Esophagus mucosa (tissue), 1 donor: ENCODE measurements at regions not wholly inside any gene's neighbourhood (a gene's known extent, or its start where the extent isn't known, plus 50 kb on each side); places are given as distances from the start of the nearest gene placed in this dataset.
"Not testable (repeated sequence)": the region's sequence is repeated elsewhere in the genome, so short reads cannot be mapped to it uniquely, and the experiment has no call there.

Experiments
- ATAC-seq: fragments of 200-7000 bp; cut with Tn5 transposase; one replicate; pipeline ENCODE4 v1.9.1; 2020
- donor health status: DM: yes; HTN: yes; CAD: no.

DNA sequence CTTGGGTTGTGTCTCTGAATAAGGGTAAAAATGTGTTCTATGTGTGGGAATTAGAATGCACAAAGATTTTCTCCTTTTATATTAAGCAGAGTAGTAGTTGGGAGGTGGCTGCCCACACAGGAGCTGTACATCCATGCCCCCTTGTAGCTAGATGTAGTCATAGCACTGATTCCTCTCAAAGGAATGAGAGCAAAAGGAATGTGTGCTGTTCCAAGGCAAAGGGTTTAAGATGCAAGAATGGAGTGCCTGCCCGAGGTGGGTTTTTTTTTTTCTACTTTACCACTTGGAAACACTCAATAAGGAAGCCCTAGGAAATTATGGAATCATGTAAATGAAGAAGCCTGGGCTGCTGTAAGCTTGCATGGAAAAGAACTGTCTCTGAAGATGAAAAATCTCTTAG lies 2183.2 kb upstream of the AGA start:
- no peak for ATAC-seq

- ATAC-seq = no peak
Measured at GRCh38 chr4:179626687-179627086, 2184.4 kb upstream of the AGA start.

DNA sequence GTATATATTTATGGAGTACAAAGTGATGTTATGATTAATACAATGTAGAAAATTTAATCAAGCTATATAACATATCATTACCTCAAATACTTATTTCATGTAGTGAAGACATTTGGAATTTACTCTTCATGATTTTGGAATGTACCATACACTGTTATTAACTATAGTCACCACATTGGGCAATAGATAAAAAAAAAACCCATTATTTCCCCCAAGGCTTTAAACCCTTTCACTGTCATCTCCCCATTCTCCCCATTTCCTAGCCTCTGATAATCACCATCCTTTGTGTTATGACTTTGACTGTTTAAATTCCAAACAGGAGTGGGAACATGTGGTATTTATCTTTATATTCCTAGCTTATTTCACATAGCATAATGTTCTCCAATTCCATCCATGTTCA lies 2189.1 kb upstream of the AGA start:
- ATAC-seq = no peak

- no peak for ATAC-seq
Measured at GRCh38 chr4:179634862-179635261, 2192.6 kb upstream of the AGA start.

- no peak for ATAC-seq
Measured at GRCh38 chr4:179662522-179662921, 2220.3 kb upstream of the AGA start.

GRCh38 chr4:179663641-179664429 lies 2221.6 kb upstream of the AGA start:
- ATAC-seq = no peak

- no peak for ATAC-seq
Measured at GRCh38 chr4:179664430-179665027, 2222.3 kb upstream of the AGA start.

DNA sequence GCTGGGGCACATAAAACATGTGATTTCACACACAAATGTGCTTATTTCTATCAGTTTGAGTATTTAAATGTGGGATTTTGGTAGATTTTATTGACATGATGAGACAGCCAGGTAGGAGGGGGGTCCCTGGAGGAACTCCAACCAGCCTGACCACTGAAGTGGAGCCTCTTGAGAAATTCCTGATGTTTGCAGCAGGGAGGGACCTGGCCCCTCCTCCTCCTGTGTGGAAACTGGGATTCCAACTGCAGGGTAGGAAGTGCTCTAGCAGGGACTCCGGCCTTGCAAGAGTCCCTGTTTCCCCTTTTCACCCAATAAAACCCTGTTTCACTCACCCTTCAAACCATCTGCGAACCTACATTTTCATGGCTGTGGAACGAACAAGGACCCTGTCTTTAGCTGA lies 2224.0 kb upstream of the AGA start:
- no peak for ATAC-seq

GRCh38 chr4:179671609-179672008 lies 2229.4 kb upstream of the AGA start:
- ATAC-seq = no peak

DNA sequence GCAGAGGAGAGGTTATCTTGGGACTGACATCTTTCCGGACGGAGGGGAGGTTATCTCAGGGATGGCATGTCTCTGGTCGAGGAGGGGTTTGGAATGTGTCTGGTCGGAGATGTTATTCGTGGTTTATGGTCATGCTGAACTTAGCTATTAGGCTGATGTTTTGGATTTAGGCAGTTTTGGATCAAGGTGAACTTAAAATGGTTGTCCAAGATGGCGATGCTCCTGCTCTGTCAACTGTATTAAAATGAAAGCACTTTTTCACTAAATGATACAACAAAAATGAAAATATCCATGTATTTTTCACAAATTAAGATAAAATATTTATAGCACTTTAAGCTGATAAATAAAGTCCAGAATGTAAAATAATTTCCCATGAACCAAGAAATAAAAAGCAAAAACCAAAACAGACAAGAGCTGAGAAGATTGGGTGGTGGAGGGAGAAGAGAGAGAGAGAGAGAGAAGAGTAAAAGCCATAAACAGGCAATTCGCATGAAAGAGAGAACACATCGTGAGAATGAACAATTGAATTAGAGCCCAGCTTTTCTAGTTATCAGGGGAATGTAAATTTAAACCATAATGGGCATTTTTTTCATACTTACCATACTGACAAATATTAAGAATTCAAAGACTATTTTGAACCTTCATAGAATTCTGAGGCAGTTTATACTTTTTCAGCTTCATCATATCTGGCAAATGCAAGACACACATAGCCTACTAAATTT lies 2236.0 kb upstream of the AGA start:
- no peak for ATAC-seq

DNA sequence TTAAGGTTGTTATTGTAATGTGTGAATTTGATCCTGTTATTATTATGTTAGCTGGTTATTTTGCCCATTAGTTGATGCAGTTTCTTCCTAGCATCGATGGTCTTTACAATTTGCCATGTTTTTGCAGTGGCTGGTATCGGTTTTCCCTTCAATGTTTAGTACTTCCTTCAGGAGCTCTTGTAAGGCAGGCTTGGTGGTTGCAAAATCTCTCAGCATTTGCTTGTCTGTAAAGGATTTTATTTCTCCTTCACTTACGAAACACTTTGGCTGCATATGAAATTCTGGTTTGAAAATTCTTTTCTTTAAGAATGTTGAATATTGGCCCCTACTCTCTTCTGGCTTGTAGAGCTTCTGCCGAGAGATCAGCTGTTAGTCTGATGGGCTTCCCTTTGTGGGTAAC lies 2241.4 kb upstream of the AGA start:
- ATAC-seq = not testable (repeated sequence)

DNA sequence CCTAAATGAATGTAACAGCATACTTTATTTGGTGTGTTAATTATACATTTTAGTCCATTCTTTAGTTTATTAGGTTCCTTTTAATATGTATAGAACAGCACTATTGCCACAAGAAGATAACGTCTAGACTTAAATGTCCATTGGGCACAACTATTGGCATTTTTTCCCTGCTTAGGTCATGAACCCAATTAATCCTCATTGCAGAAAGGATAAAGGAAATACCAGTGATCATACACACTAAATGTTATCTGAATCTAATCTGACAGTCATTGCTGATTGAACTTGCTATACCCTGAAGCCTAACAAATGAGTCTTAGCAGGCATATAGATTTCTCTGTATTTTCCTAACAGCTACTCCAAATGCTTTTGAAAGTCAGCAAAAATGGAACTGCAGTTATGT lies 2250.0 kb upstream of the AGA start:
- ATAC-seq = no peak

DNA sequence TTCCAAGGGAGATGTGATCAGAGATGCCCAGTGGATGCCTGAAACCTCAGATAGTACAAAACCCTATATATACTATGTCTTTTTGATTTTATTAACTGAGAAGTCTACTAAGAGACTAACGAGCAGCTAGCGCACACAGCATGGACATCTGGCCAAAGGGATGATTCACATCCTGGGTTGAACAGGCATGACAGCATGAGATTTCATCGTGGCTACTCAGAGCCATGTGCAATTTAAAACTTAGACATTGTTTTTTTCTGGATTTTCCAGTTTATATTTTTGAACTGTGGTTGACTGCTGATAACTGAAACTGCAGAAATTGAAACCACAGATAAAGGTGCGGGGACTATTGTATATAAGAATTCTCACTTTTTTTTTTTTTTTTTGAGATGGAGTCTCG lies 2252.9 kb upstream of the AGA start:
- no peak for ATAC-seq

DNA sequence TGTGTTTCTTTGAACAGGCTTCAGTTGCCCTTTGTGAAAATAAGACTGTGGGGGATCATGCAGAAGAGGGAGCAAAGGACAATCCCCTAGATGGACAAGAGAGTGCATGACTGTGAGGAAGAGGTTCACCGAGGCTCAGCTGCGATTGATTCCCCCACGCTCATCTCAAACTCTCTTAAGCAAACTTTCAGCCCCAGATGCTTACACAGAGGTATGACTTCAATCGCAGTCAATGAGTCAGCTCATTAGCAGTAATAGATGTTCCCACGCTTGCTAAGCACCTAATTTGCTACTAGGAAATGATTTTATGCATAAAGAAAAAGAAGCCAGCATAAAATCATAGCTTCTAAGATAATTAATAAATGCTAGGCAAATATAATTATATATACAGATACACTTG lies 2256.1 kb upstream of the AGA start:
- no peak for ATAC-seq

DNA sequence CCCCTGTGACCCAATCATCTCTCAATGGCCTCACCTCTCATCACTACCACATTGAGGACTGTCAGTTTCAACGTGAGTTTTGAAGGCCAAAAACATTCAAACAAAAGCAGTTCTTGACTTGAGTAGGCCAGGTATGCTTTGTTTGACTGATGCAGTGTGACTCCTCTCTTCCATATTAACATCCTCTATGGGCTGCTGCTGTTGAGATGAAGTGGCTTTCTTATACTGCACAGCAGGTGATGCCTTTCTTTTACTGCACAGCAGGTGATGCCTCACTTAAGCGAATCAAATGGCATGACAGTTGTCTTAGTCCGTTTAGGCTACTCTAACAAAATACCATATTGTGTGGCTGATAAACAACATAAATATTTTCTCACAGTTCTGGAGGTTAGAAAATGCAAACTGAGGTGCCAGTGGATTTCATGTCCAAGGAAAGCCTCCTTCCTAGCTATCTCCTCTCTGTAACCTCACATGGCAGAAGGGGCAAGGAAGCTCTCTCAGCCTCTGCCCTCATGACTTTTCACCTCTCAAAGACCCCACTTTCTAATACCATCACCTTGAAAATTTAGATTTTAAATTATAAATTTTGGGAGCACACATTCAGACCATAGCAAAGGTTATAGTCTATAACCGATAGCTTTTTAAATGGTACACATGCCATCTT lies 2267.9 kb upstream of the AGA start:
- no peak for ATAC-seq

- no peak for ATAC-seq
Measured at GRCh38 chr4:179719766-179720450, 2277.7 kb upstream of the AGA start.

DNA sequence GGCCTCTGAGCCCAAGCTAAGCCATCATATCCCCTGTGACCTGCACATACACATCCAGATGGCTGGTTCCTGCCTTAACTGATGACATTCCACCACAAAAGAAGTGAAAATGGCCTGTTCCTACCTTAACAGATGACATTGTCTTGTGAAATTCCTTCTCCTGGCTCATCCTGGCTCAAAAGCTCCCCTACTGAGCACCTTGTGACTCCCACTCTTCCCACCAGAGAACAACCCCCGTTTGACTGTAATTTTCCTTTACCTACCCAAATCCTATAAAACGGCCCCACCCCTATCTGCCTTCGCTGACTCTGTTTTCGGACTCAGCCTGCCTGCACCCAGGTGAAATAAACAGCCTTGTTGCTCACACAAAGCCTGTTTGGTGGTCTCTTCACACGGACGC lies 2284.3 kb upstream of the AGA start:
- ATAC-seq = not testable (repeated sequence)

GRCh38 chr4:179728305-179728704 lies 2286.1 kb upstream of the AGA start:
- no peak for ATAC-seq

DNA sequence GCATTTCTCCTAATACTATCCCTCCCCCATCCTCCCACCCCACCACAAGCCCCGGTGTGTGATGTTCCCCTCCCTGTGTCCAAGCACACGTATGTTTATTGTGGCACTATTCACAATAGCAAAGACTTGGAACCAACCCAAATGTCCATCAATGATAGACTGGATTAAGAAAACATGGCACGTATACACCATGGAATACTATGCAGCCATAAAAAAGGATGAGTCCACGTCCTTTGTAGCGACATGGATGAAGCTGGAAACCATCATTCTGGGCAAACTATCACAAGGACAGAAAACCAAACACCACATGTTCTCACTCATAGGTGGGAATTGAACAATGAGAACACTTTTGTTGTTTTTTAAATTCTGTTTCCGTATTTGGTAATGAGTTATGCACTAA lies 2294.6 kb upstream of the AGA start:
- not testable (repeated sequence) for ATAC-seq

DNA sequence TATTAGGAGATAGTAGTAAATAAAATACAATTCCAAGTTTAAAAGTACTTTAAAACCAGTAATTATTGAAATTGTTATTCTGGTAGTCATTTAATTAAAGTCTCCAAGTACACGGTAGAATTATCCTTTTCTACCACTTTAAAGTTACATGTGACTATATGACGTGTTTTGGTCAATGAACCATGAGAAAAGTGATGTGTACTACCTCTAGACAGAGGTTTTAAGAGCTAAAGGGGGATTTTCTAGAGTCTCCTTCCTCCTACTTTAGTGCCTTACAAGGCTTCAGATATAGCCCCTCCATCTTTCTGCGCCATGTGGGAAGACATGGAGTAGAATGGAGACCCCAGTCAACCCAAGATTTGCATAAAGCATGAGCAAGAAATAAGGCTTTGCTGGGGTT lies 2296.6 kb upstream of the AGA start:
- no peak for ATAC-seq

- ATAC-seq = no peak
Measured at GRCh38 chr4:179747218-179747910, 2305.1 kb upstream of the AGA start.

DNA sequence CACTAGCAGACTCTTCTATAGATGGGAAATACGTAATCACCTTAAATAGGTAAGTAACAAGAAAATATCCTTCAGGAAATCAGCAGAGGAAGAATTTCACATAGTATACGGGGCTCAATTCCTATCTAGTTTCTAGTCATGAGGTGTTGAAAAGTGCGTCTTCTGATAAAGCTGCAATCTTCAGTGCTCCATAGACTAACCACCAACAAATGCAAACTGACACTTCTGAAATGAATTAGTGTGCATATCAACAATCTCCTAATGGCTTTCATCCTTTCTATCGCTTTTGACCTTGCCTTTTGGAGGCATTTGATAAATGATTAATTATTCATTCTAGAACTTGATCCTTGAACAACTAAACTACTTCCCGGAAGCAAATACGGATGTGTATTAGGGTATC lies 2306.6 kb upstream of the AGA start:
- ATAC-seq = no peak
